IPS-18a (cell line): ENCODE measurements at regions not wholly inside any gene's neighbourhood (a gene's known extent, or its start where the extent isn't known, plus 50 kb on each side); places are given as distances from the start of the nearest gene placed in this dataset.

Experiments
- H3K27ac ChIP-seq: one replicate; pipeline ENCODE4 v1.5.1; 2013; ENCODE audit warnings: low read length
- H3K27me3 ChIP-seq: one replicate; pipeline ENCODE4 v1.6.1; 2013; ENCODE audit warnings: mild to moderate bottlenecking, low read length; ENCODE audit not compliant: control insufficient read depth, insufficient read depth
- H3K36me3 ChIP-seq: one replicate; pipeline ENCODE4 v1.6.1; 2013; ENCODE audit warnings: low read depth, low read length; ENCODE audit not compliant: control insufficient read depth
- H3K4me1 ChIP-seq: one replicate; pipeline ENCODE4 v1.6.1; 2013; ENCODE audit warnings: low read depth, low read length; ENCODE audit not compliant: control insufficient read depth
- H3K4me3 ChIP-seq: one replicate; pipeline ENCODE4 v1.5.1; 2013; ENCODE audit warnings: low read length
- H3K9ac ChIP-seq: one replicate; pipeline ENCODE4 v1.6.1; 2013; ENCODE audit warnings: mild to moderate bottlenecking, low read length, moderate library complexity
- H3K9me3 ChIP-seq: one replicate; pipeline ENCODE4 v1.6.1; 2013; ENCODE audit warnings: low read depth, low read length; ENCODE audit not compliant: control insufficient read depth

GRCh38 chr12:17540921-17541320 lies 549.1 kb downstream of the RERGL start:
- no peak overlapping the region for H3K9ac ChIP-seq
- no peak overlapping the region for H3K4me3 ChIP-seq
- no peak overlapping the region for H3K27ac ChIP-seq
- H3K9me3 ChIP-seq = no peaks in the 10 kb centered on the region
- no peaks in the 10 kb centered on the region for H3K4me1 ChIP-seq
- H3K27me3 ChIP-seq = no peaks in the 10 kb centered on the region
- H3K36me3 ChIP-seq = no peaks in the 10 kb centered on the region

- Histone ChIP-seq H3K4me3 (no peak overlapping the region), H3K4me1 (no peaks in the 10 kb centered on the region), H3K9ac (no peak overlapping the region), H3K9me3 (no peaks in the 10 kb centered on the region), H3K36me3 (no peaks in the 10 kb centered on the region), H3K27me3 (no peaks in the 10 kb centered on the region), H3K27ac (no peak overlapping the region)
These were observed 561.6 kb downstream of the RERGL start for GRCh38 chr12:17528394-17528793.

GRCh38 chr12:17527021-17527420 lies 563.0 kb downstream of the RERGL start:
- H3K27ac ChIP-seq = no peak overlapping the region
- H3K9me3 ChIP-seq = no peaks in the 10 kb centered on the region
- H3K36me3 ChIP-seq = no peaks in the 10 kb centered on the region
- no peak overlapping the region for H3K9ac ChIP-seq
- H3K27me3 ChIP-seq = no peaks in the 10 kb centered on the region
- H3K4me3 ChIP-seq = no peak overlapping the region
- no peaks in the 10 kb centered on the region for H3K4me1 ChIP-seq

- no peaks in the 10 kb centered on the region for H3K9me3 ChIP-seq
- no peaks in the 10 kb centered on the region for H3K36me3 ChIP-seq
- no peaks in the 10 kb centered on the region for H3K27me3 ChIP-seq
- H3K4me3 ChIP-seq = no peak overlapping the region
- H3K9ac ChIP-seq = no peak overlapping the region
- H3K27ac ChIP-seq = no peak overlapping the region
- H3K4me1 ChIP-seq = no peaks in the 10 kb centered on the region
These were observed 578.6 kb downstream of the RERGL start for GRCh38 chr12:17511369-17511768.

- H3K4me3 ChIP-seq = no peak overlapping the region
- H3K9ac ChIP-seq = no peak overlapping the region
- H3K9me3 ChIP-seq = no peaks in the 10 kb centered on the region
- no peak overlapping the region for H3K27ac ChIP-seq
- H3K4me1 ChIP-seq = no peaks in the 10 kb centered on the region
- no peaks in the 10 kb centered on the region for H3K36me3 ChIP-seq
- H3K27me3 ChIP-seq = no peaks in the 10 kb centered on the region
These were observed 582.7 kb downstream of the RERGL start for GRCh38 chr12:17507336-17507735.

- H3K27me3 ChIP-seq = no peaks in the 10 kb centered on the region
- H3K4me3 ChIP-seq = no peak overlapping the region
- no peak overlapping the region for H3K27ac ChIP-seq
- no peak overlapping the region for H3K9ac ChIP-seq
- H3K36me3 ChIP-seq = no peaks in the 10 kb centered on the region
- H3K9me3 ChIP-seq = no peaks in the 10 kb centered on the region
- H3K4me1 ChIP-seq = no peaks in the 10 kb centered on the region
These were observed 586.3 kb downstream of the RERGL start for GRCh38 chr12:17503742-17504141.

- Histone ChIP-seq H3K9me3 (no peaks in the 10 kb centered on the region), H3K27me3 (no peaks in the 10 kb centered on the region), H3K36me3 (no peaks in the 10 kb centered on the region), H3K27ac (no peak overlapping the region), H3K9ac (no peak overlapping the region), H3K4me1 (no peaks in the 10 kb centered on the region), H3K4me3 (no peak overlapping the region)
These were observed 600.5 kb downstream of the RERGL start for GRCh38 chr12:17489452-17489851.

GRCh38 chr12:17478908-17479673 lies 610.9 kb downstream of the RERGL start:
- no peak overlapping the region for H3K4me3 ChIP-seq
- H3K36me3 ChIP-seq = no peaks in the 10 kb centered on the region
- H3K4me1 ChIP-seq = no peaks in the 10 kb centered on the region
- H3K9ac ChIP-seq = no peak overlapping the region
- H3K27me3 ChIP-seq = no peaks in the 10 kb centered on the region
- peaks cover 5% of the 10 kb centered on the region for H3K9me3 ChIP-seq
- no peak overlapping the region for H3K27ac ChIP-seq

GRCh38 chr12:17470460-17470859 lies 619.5 kb downstream of the RERGL start:
- H3K4me1 ChIP-seq = no peaks in the 10 kb centered on the region

GRCh38 chr12:17459214-17459613 lies 630.8 kb downstream of the RERGL start:
- Histone ChIP-seq H3K9me3 (no peaks in the 10 kb centered on the region), H3K27me3 (no peaks in the 10 kb centered on the region), H3K9ac (no peak overlapping the region), H3K4me1 (no peaks in the 10 kb centered on the region), H3K27ac (no peak overlapping the region), H3K36me3 (no peaks in the 10 kb centered on the region), H3K4me3 (no peak overlapping the region)

More at GRCh38 chr12:17470460-17470859, 619.5 kb downstream of the RERGL start:
- no peaks in the 10 kb centered on the region for H3K9me3 ChIP-seq
- no peak overlapping the region for H3K4me3 ChIP-seq
- no peaks in the 10 kb centered on the region for H3K27me3 ChIP-seq
- no peaks in the 10 kb centered on the region for H3K36me3 ChIP-seq
- H3K27ac ChIP-seq = no peak overlapping the region
- H3K9ac ChIP-seq = no peak overlapping the region

- no peaks in the 10 kb centered on the region for H3K36me3 ChIP-seq
- H3K4me3 ChIP-seq = no peak overlapping the region
- H3K27me3 ChIP-seq = no peaks in the 10 kb centered on the region
- H3K4me1 ChIP-seq = no peaks in the 10 kb centered on the region
- H3K9me3 ChIP-seq = no peaks in the 10 kb centered on the region
- no peak overlapping the region for H3K27ac ChIP-seq
- H3K9ac ChIP-seq = no peak overlapping the region
These were observed 633.5 kb downstream of the RERGL start for GRCh38 chr12:17456486-17456885.

- Histone ChIP-seq H3K9ac (no peak overlapping the region), H3K27me3 (no peaks in the 10 kb centered on the region), H3K36me3 (no peaks in the 10 kb centered on the region), H3K9me3 (peaks cover 4% of the 10 kb centered on the region), H3K27ac (no peak overlapping the region), H3K4me1 (no peaks in the 10 kb centered on the region), H3K4me3 (no peak overlapping the region)
These were observed 651.9 kb downstream of the RERGL start for GRCh38 chr12:17438141-17438540.
